Keratinocyte (primary cell): ENCODE measurements at regions not wholly inside any gene's neighbourhood (a gene's known extent, or its start where the extent isn't known, plus 50 kb on each side); places are given as distances from the start of the nearest gene placed in this dataset.
A peak's percentile ranks its signal among the peaks of the same experiment; 100 is the strongest.

ENCODE experiments used
- DNase-seq: peaks from one replicate; pipeline ENCODE4 v3.0.0-alpha.2; 2011; ENCODE audit warnings: low read depth, missing footprints, low spot score
- FAIRE-seq: peaks from 2 replicates; lab custom pipeline; 2011; peaks lifted over from hg19 to GRCh38; lab: Jason Lieb, UNC
- H2AFZ ChIP-seq: 2 replicates; pipeline ENCODE4 v1.6.0; 2012; ENCODE audit warnings: low read length, control low read depth, inconsistent platforms; ENCODE audit not compliant: control insufficient read depth
- H3K27ac ChIP-seq: 2 replicates; pipeline ENCODE4 v1.5.1; 2011; ENCODE audit warnings: low read length; ENCODE audit not compliant: control insufficient read depth, insufficient read depth
- H3K27me3 ChIP-seq: 3 replicates; pipeline ENCODE4 v1.6.0; 2011; ENCODE audit warnings: low read length; ENCODE audit not compliant: control insufficient read depth, insufficient read depth; ENCODE audit errors: extremely low read depth
- H3K36me3 ChIP-seq, 2 experiments: 2 replicates in 1 of 2; 3 replicates in 1 of 2; pipeline ENCODE4 v1.5.1; 2011; ENCODE audit warnings: low read length in 2 of 2, mild to moderate bottlenecking in 1 of 2; ENCODE audit not compliant: control insufficient read depth in 2 of 2, insufficient read depth in 2 of 2; ENCODE audit errors: extremely low read depth in 1 of 2
- H3K4me1 ChIP-seq: 3 replicates; pipeline ENCODE4 v1.5.1; 2011; ENCODE audit warnings: low read length; ENCODE audit not compliant: control insufficient read depth, insufficient read depth; ENCODE audit errors: extremely low read depth
- H3K4me2 ChIP-seq: 3 replicates; pipeline ENCODE4 v1.6.0; 2011; ENCODE audit warnings: low read depth, low read length; ENCODE audit not compliant: control insufficient read depth, insufficient read depth; ENCODE audit errors: extremely low read depth
- H3K4me3 ChIP-seq, 3 experiments: fragments of 200-600 bp in 1 of 3; sonication (generic) in 1 of 3; 2 replicates in 2 of 3; 3 replicates in 1 of 3; pipeline ENCODE4 v1.5.1; 2011 to 2016; ENCODE audit warnings: low read length in 3 of 3, mild to moderate bottlenecking in 3 of 3, control low read depth in 2 of 3, inconsistent platforms in 1 of 3, low read depth in 1 of 3, mixed read lengths in 1 of 3, mixed run types in 1 of 3, moderate library complexity in 1 of 3; ENCODE audit not compliant: control insufficient read depth in 2 of 3, insufficient read depth in 2 of 3; ENCODE audit errors: extremely low read depth in 1 of 3
- H3K79me2 ChIP-seq: 2 replicates; pipeline ENCODE4 v1.6.0; 2012; ENCODE audit warnings: low read length; ENCODE audit not compliant: control insufficient read depth, insufficient read depth
- H3K9ac ChIP-seq: 3 replicates; pipeline ENCODE4 v1.6.0; 2011; ENCODE audit warnings: low read length; ENCODE audit not compliant: control insufficient read depth, insufficient read depth; ENCODE audit errors: extremely low read depth
- H3K9me1 ChIP-seq: 3 replicates; pipeline ENCODE4 v1.6.0; 2011; ENCODE audit warnings: low read length; ENCODE audit not compliant: control insufficient read depth, insufficient read depth; ENCODE audit errors: extremely low read depth
- H3K9me3 ChIP-seq: 2 replicates; pipeline ENCODE4 v1.5.1; 2012; ENCODE audit warnings: low read depth, low read length; ENCODE audit not compliant: control insufficient read depth
- H4K20me1 ChIP-seq: 3 replicates; pipeline ENCODE4 v1.6.0; 2011; ENCODE audit warnings: low read length; ENCODE audit not compliant: control insufficient read depth, insufficient read depth; ENCODE audit errors: extremely low read depth
- EZH2 ChIP-seq: IDR thresholded peaks from one replicate; pipeline ENCODE4 v1.6.1; 2012; ENCODE audit warnings: inconsistent platforms, mild to moderate bottlenecking, low read length, moderate library complexity
- dilution Hi-C: fragments of 300-500 bp; cut with MboI; formaldehyde crosslinking; loops from one replicate; pipeline ENCODE4 v1.7.0; 2020; ENCODE audit warnings: low sequenced_read_pairs; ENCODE audit not compliant: extremely low pct_ligation_motif_present
- TF ChIP-seq, protein P1 (sequence below), 3 experiments: IDR thresholded peaks in 1 of 3; conservative IDR thresholded peaks in 1 of 3; optimal IDR thresholded peaks in 1 of 3; 2 replicates in 2 of 3; 3 replicates in 1 of 3; pipeline versions ENCODE3 to v1.5.1; 2011; ENCODE audit warnings: low read length in 3 of 3, mild to moderate bottlenecking in 3 of 3, moderate library complexity in 2 of 3, control low read depth in 1 of 3, inconsistent platforms in 1 of 3; ENCODE audit not compliant: insufficient read depth in 2 of 3; ENCODE audit errors: extremely low read depth in 1 of 3

GRCh38 chr6:72522735-72523141, 99.1 kb upstream of the KCNQ5 start:
- H3K4me1 ChIP-seq, result peaks cover 12% of the 10 kb centered on the region
- no peak overlapping the region for H2AFZ ChIP-seq
- H3K9me1 ChIP-seq, result no peaks in the 10 kb centered on the region
- dilution Hi-C loops, result no loop called here
- no peak overlapping the region for H3K9ac ChIP-seq
- TF ChIP-seq EZH2, result no peak
- TF ChIP-seq, protein P1, sequence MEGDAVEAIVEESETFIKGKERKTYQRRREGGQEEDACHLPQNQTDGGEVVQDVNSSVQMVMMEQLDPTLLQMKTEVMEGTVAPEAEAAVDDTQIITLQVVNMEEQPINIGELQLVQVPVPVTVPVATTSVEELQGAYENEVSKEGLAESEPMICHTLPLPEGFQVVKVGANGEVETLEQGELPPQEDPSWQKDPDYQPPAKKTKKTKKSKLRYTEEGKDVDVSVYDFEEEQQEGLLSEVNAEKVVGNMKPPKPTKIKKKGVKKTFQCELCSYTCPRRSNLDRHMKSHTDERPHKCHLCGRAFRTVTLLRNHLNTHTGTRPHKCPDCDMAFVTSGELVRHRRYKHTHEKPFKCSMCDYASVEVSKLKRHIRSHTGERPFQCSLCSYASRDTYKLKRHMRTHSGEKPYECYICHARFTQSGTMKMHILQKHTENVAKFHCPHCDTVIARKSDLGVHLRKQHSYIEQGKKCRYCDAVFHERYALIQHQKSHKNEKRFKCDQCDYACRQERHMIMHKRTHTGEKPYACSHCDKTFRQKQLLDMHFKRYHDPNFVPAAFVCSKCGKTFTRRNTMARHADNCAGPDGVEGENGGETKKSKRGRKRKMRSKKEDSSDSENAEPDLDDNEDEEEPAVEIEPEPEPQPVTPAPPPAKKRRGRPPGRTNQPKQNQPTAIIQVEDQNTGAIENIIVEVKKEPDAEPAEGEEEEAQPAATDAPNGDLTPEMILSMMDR (optimal IDR thresholded peaks at IDR 0.05 in 1 of 3, IDR thresholded peaks at IDR 0.05 in 1 of 3, conservative IDR thresholded peaks at IDR 0.05 in 1 of 3; ENCODE audit: extremely low read depth in 1 of 3, insufficient read depth in 2 of 3, low read length in 3 of 3), result peak; percentile 35 to 68 (median 45)
- no peaks in the 10 kb centered on the region for H4K20me1 ChIP-seq
- H3K9me3 ChIP-seq, result no peaks in the 10 kb centered on the region
- H3K27ac ChIP-seq, result no peak overlapping the region
- H3K4me3 ChIP-seq, result no peak overlapping the region
- no peak overlapping the region for H3K4me2 ChIP-seq
- DNase-seq (peak; percentile 50), FAIRE-seq (peak; percentile 81)
- H3K79me2 ChIP-seq, result no peaks in the 10 kb centered on the region
- no peaks in the 10 kb centered on the region for H3K36me3 ChIP-seq
- H3K27me3 ChIP-seq, result no peaks in the 10 kb centered on the region

DNA sequence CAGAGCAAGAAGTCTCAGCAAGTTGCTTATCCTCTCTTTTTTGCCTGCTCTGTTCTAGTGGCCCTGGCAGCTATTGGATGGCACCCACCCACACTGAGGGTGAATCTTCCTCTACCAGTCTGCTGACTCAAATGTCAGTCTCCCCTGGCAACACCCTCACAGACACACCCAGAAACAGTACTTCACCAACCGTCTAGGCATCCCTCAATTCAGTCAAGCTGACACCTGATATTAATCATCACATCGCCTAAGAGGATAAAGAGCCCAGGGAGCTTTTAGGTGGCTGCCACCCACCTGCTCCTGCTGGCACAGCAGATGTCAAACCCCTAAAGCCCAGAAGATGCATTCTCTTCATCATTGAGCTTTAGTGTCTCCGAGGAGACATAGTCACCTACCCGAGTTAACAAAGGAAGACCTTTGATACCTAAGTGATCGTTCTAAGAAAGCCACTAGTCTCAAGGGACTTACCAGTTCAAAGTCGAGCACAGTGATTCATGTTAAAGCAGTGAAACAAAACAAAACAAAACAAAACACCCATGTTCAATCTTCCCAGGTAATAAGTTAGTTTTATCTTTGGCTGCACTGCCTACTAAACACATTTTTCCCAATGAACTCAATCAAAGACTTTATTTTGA, 97.7 kb upstream of the KCNQ5 start:
- Histone ChIP-seq H3K27me3 (no peaks in the 10 kb centered on the region), H2AFZ (no peak overlapping the region), H3K9ac (no peak overlapping the region), H3K9me3 (no peaks in the 10 kb centered on the region), H3K4me1 (peaks cover 12% of the 10 kb centered on the region), H3K79me2 (no peaks in the 10 kb centered on the region), H3K4me2 (no peak overlapping the region), H4K20me1 (no peaks in the 10 kb centered on the region), H3K36me3 (no peaks in the 10 kb centered on the region), H3K9me1 (no peaks in the 10 kb centered on the region), H3K4me3 (no peak overlapping the region), H3K27ac (no peak overlapping the region)
- TF ChIP-seq EZH2, result no peak
- TF ChIP-seq, protein P1 (optimal IDR thresholded peaks at IDR 0.05 in 1 of 3, IDR thresholded peaks at IDR 0.05 in 1 of 3, conservative IDR thresholded peaks at IDR 0.05 in 1 of 3; ENCODE audit: extremely low read depth in 1 of 3, insufficient read depth in 2 of 3, low read length in 3 of 3), result no peak
- peak; percentile 79 for FAIRE-seq
- peak; percentile 45 for DNase-seq
- dilution Hi-C loops, result no loop called here
